ENCODE measurements at regions not wholly inside any gene's neighbourhood (a gene's known extent, or its start where the extent isn't known, plus 50 kb on each side); places are given as distances from the start of the nearest gene placed in this dataset.
"Not testable (repeated sequence)": the region's sequence is repeated elsewhere in the genome, so short reads cannot be mapped to it uniquely, and the experiment has no call there.

DNA sequence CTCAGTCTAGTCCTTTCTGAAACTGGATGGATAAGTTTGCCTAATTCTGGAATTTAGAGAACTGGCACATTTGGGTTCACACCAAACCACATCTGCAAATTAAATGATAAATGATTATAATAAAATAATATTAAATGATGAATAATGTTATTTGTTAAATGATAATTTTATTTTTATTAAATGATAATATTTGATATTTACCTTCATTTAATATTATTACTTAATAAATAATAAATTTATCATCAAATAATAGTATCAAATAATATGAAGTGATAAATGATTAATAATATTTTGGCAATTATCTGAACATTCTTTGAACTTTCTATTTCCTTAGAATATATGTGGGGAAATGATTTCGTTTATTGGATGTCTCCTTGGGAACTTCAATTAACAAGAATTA lies 1604.2 kb downstream of the STIM2 start:
- no peak for DNase-seq (ENCODE audit: low read depth, low spot score)

DNA sequence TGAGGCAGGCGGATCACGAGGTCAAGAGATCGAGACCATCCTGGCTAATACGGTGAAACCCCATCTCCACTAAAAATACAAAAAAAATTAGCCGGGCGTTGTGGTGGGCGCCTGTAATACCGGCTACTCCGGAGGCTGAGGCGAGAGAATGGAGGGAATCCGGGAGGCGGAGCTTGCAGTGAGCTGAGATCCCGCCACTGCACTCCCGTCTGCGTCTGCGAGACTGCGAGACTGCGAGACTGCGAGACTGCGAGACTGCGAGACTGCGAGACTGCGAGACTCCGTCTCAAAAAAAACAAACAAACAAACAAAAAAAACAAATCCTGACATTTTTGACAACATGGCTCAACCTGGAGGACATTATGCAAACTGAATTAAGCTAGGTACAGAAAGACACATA lies 1606.2 kb downstream of the STIM2 start:
- not testable (repeated sequence) for DNase-seq (ENCODE audit: low read depth, low spot score)

DNA sequence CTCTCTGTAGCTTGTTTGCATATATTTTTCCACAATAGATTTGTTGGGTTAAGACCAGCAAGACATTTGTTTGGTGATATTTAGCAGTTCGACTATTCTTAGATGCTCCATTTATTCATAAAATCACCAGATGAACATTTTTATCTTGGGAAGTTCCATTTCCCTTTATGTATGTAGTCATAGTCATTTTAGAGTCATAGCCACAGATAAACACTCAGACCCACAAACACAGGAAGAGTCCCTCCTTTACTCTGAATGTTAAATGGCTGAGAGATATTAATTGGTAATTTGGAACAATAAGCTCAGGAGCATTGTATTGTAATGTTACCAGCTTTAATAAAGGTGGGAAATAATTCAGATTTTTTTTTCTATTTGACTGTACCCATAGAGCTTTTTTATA lies 1608.7 kb downstream of the STIM2 start:
- no peak for DNase-seq (ENCODE audit: low read depth, low spot score)

DNA sequence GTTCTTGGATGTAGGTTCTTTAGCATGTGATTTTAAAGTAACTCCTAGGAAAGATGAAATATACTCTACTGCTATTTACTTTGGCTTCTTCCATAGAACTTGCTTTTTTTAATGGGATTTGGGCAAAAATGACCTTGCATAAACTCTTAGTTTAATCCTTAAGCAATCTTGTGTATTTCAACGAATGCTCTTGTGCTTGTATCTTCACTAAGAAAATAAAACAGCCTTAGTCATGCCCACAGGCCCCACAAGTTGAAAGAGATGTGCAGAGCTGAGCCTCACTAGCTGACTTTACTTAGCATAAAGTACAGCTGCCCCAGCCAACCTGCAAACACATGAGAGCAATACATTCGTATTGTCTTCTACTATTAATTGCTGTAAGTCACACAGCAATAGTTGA lies 1609.2 kb downstream of the STIM2 start:
- no peak for DNase-seq (ENCODE audit: low read depth, low spot score)

DNA sequence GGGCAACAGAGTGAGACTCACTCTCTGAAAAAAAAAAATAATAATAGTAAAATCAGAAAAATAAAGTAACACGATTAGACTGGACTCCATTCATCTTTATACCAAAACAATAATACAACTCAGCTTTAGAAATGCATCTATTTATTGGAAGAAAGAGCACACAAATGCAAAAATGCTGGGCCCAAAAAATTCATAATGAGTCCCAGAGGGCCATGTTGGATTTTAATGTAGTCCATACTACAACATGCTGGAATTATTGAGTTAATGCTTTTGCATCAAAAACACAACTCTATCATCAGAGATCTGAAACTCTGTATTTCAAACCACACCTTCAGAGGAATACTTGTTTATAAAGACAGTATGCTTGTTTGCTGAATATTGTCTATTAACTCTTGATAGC lies 1614.7 kb downstream of the STIM2 start:
- no peak for DNase-seq (ENCODE audit: low read depth, low spot score)

DNA sequence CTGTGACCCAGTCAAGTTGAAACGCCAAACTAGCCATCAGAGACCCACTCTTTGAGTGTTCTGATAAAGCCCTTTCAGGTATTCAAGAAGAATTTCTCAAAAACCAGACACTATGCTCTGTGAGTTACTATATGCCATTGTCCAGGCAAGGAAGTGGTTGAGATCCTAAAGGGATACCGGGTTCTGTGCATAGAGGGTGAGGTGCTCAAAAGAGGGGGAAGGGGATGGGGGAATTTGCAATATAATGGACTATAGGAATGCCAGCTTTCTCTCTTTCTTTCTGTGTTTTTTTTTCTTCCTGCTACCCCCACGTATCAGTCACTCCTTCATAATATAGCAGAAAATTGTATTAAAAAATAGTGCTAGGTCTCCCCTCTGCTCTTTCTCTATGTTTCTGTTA lies 1619.0 kb downstream of the STIM2 start:
- no peak for DNase-seq (ENCODE audit: low read depth, low spot score)

DNA sequence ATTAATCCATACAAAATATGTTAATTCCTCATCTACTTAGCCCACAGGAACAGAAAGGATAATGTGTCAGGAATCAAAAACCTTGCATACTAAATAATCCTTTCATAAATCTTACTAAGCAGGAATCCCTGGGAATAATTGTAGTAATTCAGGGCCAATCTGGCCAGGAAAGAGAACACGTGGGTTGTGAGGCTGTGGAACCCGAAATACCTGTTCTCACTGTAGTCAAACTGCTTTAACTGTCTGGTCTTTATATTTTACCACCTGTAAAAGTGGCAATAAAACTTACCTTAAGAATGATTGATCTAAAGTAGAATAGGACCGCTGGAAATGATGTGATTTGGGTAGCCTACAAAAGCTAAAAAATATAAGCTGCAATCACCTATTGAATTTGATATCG lies 1620.9 kb downstream of the STIM2 start:
- DNase-seq (ENCODE audit: low read depth, low spot score): no peak

DNA sequence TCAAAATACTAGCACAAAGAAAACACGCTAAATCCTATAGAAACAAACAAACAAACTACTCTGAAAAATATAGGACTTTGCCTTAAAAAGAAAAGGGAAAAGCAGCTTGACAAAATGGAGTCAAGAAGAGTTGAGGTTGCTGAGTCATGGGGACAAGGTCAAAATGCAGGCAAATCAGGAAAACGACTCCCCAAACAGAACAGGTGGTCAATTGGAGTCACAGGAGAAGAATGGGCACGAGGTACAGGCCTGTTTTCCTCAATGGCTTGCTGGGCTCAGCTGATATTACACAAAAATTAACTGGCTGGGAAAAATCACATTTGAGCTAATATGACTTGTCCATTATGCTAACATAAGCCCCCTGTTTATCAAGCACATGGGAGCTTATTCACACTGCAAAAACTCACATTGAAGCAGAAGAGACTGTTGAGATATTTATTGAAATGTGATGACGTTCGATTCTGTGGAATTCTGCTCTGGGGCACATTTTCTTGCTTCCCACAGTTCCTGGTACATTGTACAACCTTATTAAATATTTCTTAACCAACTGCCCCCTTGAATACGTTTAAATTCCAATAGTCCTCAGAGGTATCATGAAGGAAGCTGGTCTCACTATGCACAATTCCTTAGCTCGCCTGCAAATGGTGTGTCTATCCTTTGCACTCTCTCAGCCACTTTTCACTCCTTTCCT lies 1622.1 kb downstream of the STIM2 start:
- DNase-seq (ENCODE audit: low read depth, low spot score): no peak

DNA sequence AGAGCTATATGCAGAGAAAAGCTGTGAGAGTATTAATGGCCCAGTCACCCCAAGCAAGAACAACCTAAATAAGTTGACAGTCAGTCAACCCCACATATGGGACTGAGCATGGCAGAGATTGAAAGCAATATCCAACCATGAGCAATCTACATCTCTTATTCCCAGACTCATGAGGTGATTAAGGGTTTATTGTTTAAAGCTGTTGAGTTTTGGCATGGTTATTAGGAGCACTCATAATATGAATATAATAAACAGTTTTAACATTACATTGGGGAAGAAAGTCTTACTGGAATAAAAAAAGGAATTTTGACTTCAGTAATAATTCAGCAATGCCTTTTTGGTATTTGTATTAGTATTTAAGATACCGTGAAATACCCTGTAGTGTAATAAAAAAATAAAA lies 1627.4 kb downstream of the STIM2 start:
- DNase-seq (ENCODE audit: low read depth, low spot score): no peak

DNA sequence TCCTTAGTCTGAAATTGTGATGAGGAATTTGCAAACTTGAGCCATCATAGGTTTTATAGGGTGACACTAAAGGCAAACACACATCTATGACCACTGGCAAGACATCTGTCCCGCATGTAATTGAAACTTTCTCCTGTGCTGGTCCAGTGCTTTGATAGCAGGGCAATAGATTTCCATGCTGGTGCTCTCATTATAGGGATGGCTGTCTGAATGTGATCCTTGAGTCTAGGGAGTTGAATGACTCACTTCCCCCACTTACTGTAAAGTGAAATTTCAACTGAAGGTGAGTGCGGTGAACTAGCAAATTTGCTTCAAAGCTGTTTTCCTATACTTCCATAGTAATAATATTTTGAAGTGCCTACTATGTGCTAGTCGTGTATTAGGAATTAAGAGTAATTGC lies 1630.0 kb downstream of the STIM2 start:
- no peak for DNase-seq (ENCODE audit: low read depth, low spot score)

DNA sequence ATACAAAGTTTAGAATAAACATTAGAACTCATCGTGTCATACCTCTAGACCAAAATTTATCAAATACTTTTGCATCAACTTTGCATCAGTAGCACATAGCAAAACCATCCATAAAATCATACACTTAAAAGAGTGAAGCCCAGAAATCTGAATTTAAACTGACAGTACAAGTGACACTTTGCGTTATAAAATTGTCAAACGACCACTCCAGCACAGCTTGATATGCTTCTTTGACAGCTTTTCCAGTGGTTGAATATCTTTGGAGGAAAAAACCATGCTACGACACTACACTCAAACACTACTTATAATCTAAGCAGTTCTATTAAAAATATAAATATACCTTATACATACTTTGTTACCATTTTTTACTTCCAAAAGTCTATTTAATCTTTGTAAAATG lies 1644.4 kb downstream of the STIM2 start:
- no peak for DNase-seq (ENCODE audit: low read depth, low spot score)

DNA sequence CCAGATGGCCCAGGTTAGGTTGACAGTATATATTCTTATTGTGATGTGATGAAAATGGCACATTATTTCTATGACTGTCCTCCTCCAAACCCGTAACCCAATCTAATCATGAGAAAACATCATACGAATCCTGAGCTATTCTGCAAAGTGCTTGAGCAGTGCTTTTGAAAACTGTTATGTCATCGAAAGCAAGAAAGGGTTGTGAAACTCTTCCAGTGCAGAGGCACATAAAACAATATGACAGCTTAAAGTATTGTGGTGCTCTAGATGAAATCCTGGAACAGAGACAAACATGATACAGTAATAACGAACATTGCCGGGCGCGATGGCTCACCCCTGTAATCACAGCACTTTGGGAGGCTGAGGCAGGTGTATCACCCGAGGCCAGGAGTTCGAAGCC lies 1648.0 kb downstream of the STIM2 start:
- DNase-seq (ENCODE audit: low read depth, low spot score): no peak

DNA sequence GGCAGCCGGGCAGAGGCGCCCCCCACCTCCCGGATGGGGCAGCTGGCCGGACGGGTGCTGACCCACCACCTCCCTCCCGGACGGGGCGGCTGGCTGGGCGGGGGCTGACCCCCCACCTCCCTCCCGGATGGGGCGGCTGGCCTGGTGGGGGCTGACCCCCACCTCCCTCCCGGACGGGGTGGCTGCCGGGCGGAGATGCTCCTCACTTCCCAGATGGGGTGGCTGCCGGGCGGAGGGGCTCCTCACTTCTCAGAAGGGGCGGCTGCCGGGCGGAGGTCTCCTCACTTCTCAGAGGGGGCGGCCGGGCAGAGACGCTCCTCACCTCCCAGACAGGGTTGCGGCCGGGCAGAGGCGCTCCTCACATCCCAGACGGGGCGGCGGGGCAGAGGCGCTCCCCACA lies 1654.1 kb downstream of the STIM2 start:
- not testable (repeated sequence) for DNase-seq (ENCODE audit: low read depth, low spot score)

DNA sequence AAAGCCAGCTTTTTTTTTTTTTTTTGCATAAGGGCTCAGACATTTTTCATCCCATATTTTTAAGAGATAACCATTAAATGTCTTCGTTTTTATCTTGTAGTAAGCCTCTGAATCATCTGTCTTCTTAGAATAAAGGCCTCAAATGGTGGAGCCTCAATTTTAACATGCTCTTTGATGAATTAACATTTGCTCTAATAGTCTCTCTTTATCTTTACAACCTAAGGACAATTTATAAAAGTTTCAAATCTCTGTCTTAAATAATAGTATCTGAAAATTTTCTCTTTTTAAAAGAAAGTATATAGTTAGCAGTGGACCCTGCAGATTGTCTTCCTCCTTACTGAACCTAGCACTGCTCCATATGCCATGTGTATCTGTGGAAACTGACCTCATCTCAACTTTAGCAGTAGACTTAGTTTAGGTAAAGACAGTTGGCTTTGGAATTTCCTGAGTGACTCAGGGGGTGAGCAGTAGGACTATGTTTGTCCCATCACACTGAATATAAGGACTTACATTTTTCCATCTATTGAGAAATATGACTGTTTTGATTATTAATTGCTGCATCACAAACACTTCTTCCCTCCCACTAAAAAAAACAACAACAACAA lies 1658.0 kb downstream of the STIM2 start:
- DNase-seq (ENCODE audit: low read depth, low spot score): no peak

DNA sequence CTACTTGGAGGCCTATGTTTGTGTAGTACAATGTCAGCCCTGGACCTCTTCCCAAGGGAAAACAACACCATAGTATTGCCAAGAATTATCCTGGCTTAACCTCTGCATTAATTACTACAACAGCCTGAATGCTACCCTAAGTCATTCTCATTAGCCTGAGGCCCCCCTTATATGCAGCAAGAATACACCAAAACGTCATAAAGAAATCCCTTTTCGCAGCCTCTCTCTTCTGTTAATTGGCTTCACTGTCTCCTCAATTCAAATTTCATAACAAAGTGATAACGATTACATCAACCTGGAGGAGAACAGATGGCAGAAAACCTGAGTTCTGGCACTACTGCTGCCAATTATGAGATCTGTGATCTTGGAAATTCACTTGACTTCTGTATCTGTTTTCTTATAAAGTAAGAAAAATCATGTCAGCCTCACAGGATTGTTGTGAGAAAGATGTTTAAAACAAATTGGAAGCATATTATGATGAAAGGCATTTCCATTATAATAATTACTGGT lies 1663.1 kb downstream of the STIM2 start:
- DNase-seq (ENCODE audit: low read depth, low spot score): no peak

DNA sequence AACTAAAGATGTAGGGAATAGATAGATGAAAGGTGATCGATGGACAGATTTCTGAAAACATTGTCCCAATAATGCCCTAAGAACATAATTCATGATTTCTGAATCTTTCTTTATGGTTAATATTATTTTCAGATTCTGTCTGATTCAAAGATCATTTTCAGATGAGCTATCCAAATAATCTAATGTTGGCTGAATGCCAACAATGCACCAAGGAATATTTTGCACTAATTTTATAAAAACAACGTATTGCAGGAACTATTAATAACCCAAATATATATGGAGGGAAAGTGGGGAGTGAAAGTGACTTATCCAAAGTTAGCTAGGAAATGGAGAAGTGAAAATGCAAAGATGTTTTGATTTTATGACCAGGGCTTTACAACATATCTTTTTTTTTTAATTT lies 1675.5 kb downstream of the STIM2 start:
- DNase-seq (ENCODE audit: low read depth, low spot score): no peak

DNA sequence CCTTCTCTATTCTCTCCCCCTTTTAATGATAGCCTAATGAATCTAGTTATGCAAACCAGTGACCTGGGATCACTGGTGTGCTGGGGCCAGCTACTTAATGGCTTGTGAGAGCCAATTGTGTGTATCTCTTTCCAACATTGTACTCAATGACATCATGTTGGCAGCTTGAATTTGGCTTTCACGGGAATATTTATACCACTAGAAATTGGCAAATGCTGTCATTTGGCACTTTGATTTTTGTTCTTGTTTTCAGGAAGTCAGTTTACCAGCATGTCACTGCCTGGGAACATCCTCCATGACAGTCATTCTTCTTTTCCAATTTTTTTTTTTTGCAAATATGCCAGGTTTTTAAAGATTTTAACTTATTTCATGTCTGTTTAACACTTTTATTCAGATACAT lies 1685.3 kb downstream of the STIM2 start:
- DNase-seq (ENCODE audit: low read depth, low spot score): no peak

DNA sequence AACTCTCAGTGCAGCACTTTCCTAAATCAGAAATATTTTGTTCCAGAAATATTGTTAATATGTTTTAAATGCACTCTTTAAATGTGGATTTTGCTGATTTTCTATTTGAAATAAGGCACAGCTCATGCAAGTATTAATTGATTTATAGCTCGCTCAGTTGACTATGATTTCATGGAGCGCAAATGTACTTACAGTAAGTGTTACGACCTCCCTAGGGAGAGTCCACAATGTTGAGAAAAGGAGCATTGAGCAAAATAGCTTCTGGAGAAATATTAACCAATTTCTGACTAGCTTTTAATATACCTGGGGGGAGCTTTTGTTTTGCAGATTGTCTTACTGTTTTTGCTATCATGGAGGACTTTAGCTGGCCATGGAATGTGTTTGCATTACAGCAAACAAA lies 1687.5 kb downstream of the STIM2 start:
- DNase-seq (ENCODE audit: low read depth, low spot score): no peak

DNA sequence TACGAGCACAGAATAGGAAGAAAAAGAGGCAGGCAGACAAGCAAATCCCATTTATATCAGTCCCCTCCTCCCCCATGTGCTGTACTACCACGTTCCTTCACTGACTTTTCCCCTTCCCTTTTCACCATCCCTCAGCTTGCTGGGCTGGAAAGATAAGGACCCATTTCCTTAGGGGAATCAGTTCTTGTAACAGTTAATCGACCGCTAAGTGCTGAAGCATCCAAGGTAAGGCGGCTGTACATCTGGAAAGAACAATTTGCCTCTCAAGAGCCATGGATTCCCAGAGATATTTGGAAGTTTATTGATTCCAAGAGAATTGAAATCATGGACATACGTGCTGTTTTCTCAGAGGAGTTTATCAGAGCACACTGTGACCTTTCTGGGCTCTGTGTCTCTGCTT lies 1688.0 kb downstream of the STIM2 start:
- no peak for DNase-seq (ENCODE audit: low read depth, low spot score)

DNA sequence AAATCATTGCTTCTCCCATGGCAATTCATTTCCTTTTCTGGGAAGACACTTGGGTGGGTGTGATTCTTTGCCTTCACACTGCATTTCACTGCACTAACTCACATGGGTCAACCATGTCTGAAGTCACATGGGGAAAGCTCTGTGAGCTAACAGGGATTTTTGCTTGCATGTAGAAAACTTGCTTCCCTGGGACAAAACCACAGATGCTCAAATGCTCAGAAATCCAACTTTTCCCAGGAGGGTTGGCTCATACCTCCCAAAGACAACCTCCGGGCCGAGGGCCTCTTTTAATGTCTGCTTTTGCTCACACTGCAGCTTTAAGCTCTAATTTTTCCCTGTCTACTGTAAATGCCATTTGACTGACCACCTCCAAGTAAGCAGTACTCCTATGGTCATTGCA lies 1695.2 kb downstream of the STIM2 start:
- DNase-seq (ENCODE audit: low read depth, low spot score): no peak

DNA sequence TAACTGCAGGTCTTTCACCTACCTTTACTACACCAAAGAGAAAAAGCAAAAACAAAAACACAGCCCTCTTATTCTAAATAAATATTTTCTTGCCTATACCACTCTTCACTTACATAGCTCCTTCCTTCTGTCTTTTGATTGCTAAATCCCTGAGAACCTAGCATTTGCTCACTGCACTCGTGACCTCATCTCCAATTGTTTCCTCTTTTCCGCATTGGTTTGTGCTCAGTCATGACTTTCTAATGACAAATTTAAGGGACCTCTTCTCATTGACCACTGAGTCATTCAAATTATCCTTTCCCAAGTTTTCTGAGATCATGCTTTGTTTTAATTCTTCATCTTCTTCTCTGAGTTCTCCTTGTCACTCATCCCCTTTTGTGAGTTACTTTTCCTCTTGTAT lies 1697.1 kb downstream of the STIM2 start:
- DNase-seq (ENCODE audit: low read depth, low spot score): no peak

DNA sequence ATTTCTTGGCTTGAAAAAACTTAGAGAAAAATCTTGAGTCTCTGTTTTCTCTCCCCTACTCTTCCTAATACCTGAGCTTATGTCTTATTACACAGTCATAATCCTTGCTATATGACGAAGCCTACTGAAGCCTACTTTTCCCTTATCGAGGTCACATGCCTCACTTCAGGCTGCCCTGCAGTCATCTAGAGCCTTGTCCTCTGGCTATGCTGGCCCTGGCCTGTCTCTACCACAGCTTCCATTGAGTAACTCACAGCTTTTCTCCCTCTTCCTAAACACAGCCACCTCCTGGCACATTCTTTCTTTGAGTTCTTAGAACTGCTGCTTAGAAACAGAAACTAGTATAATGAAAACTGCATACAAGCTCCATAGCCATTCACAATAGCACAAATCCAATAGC lies 1698.3 kb downstream of the STIM2 start:
- no peak for DNase-seq (ENCODE audit: low read depth, low spot score)

DNA sequence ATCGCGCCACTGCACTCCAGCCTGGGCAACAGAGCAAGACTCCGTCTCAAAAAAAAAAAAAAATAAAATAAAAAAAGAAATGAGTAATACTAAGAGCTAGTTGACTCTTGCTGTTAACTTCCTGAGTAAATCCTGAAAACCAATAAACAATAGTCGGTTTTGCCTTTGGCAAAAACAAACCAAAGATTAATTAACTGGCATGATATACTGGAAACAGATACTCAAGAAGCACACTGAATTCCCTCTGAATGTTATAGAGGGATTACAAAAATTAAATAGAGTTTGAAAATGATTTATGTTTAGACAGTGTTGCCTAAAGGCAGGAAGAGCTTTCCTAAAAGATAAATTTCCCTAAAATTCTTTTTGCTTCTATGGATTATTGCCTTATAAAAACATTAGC lies 1702.3 kb downstream of the STIM2 start:
- no peak for DNase-seq (ENCODE audit: low read depth, low spot score)

DNA sequence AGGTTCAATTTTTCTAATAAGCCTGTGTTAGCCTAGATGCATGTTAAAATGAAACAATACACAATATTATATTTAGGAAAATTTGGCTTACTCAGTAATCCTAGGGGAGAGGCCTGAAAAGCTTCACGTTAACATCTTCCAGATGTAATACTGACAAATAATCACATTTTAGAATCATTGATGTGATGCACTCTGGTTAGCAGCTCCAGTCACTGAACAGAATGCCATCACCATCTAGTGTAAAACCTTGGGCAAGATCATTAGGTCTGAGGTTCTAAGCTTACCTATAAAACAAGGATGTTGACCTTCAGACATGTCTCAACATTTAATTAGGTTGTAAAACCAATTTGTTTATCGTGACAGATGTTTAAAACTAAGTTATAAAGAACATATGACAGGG lies 1704.8 kb downstream of the STIM2 start:
- no peak for DNase-seq (ENCODE audit: low read depth, low spot score)

All from pulmonary artery endothelial cell (primary cell).